ENCODE measurements at regions not wholly inside any gene's neighbourhood (a gene's known extent, or its start where the extent isn't known, plus 50 kb on each side); places are given as distances from the start of the nearest gene placed in this dataset.
"Not testable (repeated sequence)": the region's sequence is repeated elsewhere in the genome, so short reads cannot be mapped to it uniquely, and the experiment has no call there.

- ATAC-seq (ENCODE audit: insufficient read depth, low FRiP score) (peak; percentile 46), DNase-seq (peak in 2 of 3 donors; percentile 21 to 27)
- no peaks in the 10 kb centered on the region for H3K36me3 ChIP-seq (ENCODE audit: control insufficient read depth in 4 of 4, insufficient read depth in 4 of 4, low read length in 4 of 4)
- 37 to 44% methylated on average over 12 of the region's 12 CpGs for WGBS, 2 donors
- H3K4me3 ChIP-seq: no peak overlapping the region
- H3K9me3 ChIP-seq (ENCODE audit: control insufficient read depth in 4 of 4, insufficient read depth in 3 of 4, low read length in 3 of 4): no peaks in the 10 kb centered on the region
- H3K27me3 ChIP-seq (ENCODE audit: control insufficient read depth in 3 of 3, insufficient read depth in 3 of 3, low read length in 2 of 3): no peaks in the 10 kb centered on the region
- H3K4me1 ChIP-seq (ENCODE audit: control insufficient read depth in 5 of 5, insufficient read depth in 5 of 5, low read length in 5 of 5): peaks cover 0 to 8% (median 4%) of the 10 kb centered on the region in 5 donors
- H3K27ac ChIP-seq (ENCODE audit: low read depth in 1 of 2, low read length in 1 of 2): no peak overlapping the region
- no peak overlapping the region for H3K9ac ChIP-seq (ENCODE audit: insufficient read depth in 1 of 2, low read length in 2 of 2)
- no peak for TF ChIP-seq CTCF (IDR thresholded peaks at IDR 0.05; ENCODE audit: control extremely low read depth, extremely low read depth)
Observed at GRCh38 chr10:33010132-33011037, 52.4 kb upstream of the ITGB1 start.

- H3K27ac ChIP-seq (ENCODE audit: low read depth in 1 of 2, low read length in 1 of 2): no peak overlapping the region
- no peak for ATAC-seq (ENCODE audit: insufficient read depth, low FRiP score)
- H3K9me3 ChIP-seq (ENCODE audit: control insufficient read depth in 4 of 4, insufficient read depth in 3 of 4, low read length in 3 of 4): no peaks in the 10 kb centered on the region
- no peaks in the 10 kb centered on the region for H3K36me3 ChIP-seq (ENCODE audit: control insufficient read depth in 4 of 4, insufficient read depth in 4 of 4, low read length in 4 of 4)
- H3K27me3 ChIP-seq (ENCODE audit: control insufficient read depth in 3 of 3, insufficient read depth in 3 of 3, low read length in 2 of 3): no peaks in the 10 kb centered on the region
- WGBS, 2 donors: 47 to 66% methylated on average over 5 of the region's 5 CpGs
- no peak overlapping the region for H3K9ac ChIP-seq (ENCODE audit: insufficient read depth in 1 of 2, low read length in 2 of 2)
- no peak overlapping the region for H3K4me3 ChIP-seq
- TF ChIP-seq CTCF (IDR thresholded peaks at IDR 0.05; ENCODE audit: control extremely low read depth, extremely low read depth): no peak
- DNase-seq: no peak
- H3K4me1 ChIP-seq (ENCODE audit: control insufficient read depth in 5 of 5, insufficient read depth in 5 of 5, low read length in 5 of 5): peaks cover 0 to 10% (median 4%) of the 10 kb centered on the region in 5 donors
Observed at GRCh38 chr10:33009244-33010131, 51.5 kb upstream of the ITGB1 start.

GRCh38 chr10:33008499-33009243, 50.6 kb upstream of the ITGB1 start:
- ATAC-seq (ENCODE audit: insufficient read depth, low FRiP score) (no peak), DNase-seq (peak; percentile 66 to 89 (median 88))
- H3K9me3 ChIP-seq (ENCODE audit: control insufficient read depth in 4 of 4, insufficient read depth in 3 of 4, low read length in 3 of 4): no peaks in the 10 kb centered on the region

GRCh38 chr10:33007731-33008381, 49.8 kb upstream of the ITGB1 start:
- H3K27me3 ChIP-seq (ENCODE audit: control insufficient read depth in 3 of 3, insufficient read depth in 3 of 3, low read length in 2 of 3); H3K4me3 ChIP-seq; ATAC-seq (ENCODE audit: insufficient read depth, low FRiP score); DNase-seq; H3K36me3 ChIP-seq (ENCODE audit: control insufficient read depth in 4 of 4, insufficient read depth in 4 of 4, low read length in 4 of 4); H3K9ac ChIP-seq (ENCODE audit: insufficient read depth in 1 of 2, low read length in 2 of 2); H3K27ac ChIP-seq (ENCODE audit: low read depth in 1 of 2, low read length in 1 of 2); H3K9me3 ChIP-seq (ENCODE audit: control insufficient read depth in 4 of 4, insufficient read depth in 3 of 4, low read length in 3 of 4): not testable (repeated sequence)
- WGBS, 2 donors: 95 to 96% methylated on average over 9 of the region's 9 CpGs
- H3K4me1 ChIP-seq (ENCODE audit: control insufficient read depth in 5 of 5, insufficient read depth in 5 of 5, low read length in 5 of 5): peaks cover 0 to 10% (median 4%) of the 10 kb centered on the region in 5 donors

More at GRCh38 chr10:33008499-33009243, 50.6 kb upstream of the ITGB1 start:
- H3K36me3 ChIP-seq (ENCODE audit: control insufficient read depth in 4 of 4, insufficient read depth in 4 of 4, low read length in 4 of 4): no peaks in the 10 kb centered on the region
- H3K4me3 ChIP-seq: no peak overlapping the region
- H3K4me1 ChIP-seq (ENCODE audit: control insufficient read depth in 5 of 5, insufficient read depth in 5 of 5, low read length in 5 of 5): peaks cover 0 to 10% (median 4%) of the 10 kb centered on the region in 5 donors
- WGBS, 2 donors: 19 to 21% methylated on average over 9 of the region's 9 CpGs
- no peak overlapping the region for H3K27ac ChIP-seq (ENCODE audit: low read depth in 1 of 2, low read length in 1 of 2)
- H3K27me3 ChIP-seq (ENCODE audit: control insufficient read depth in 3 of 3, insufficient read depth in 3 of 3, low read length in 2 of 3): no peaks in the 10 kb centered on the region
- TF ChIP-seq CTCF (IDR thresholded peaks at IDR 0.05; ENCODE audit: control extremely low read depth, extremely low read depth): peak; percentile 99
- no peak overlapping the region for H3K9ac ChIP-seq (ENCODE audit: insufficient read depth in 1 of 2, low read length in 2 of 2)
